GM12878 (cell line): ENCODE measurements at regions not wholly inside any gene's neighbourhood (a gene's known extent, or its start where the extent isn't known, plus 50 kb on each side); places are given as distances from the start of the nearest gene placed in this dataset.

Experiments
- ATAC-seq: fragments of 200-7000 bp; cut with Tn5 transposase; 3 replicates; pipeline ENCODE4 v1.9.1; 2020; ENCODE audit warnings: mild to moderate bottlenecking, moderate library complexity
- BruUV-seq: library from RNA; stranded (reverse); fragments of 400-500 nt; replicated peaks from 2 replicates; lab custom pipeline; 2021; lab: Mats Ljungman, UMichigan
- CTCF ChIA-PET: fragments of 300-600 bp; sonication (Branson Sonifier 250); formaldehyde crosslinking; extraction: SDS; loops from one replicate; lab custom pipeline; 2021; ENCODE audit warnings: inconsistent platforms; lab: Yijun Ruan, JAX
- POLR2A ChIA-PET: fragments of 350-600 bp; formaldehyde crosslinking; extraction: SDS; loops from one replicate; lab custom pipeline; 2021; ENCODE audit warnings: inconsistent platforms; lab: Charles Lee
- RAD21 ChIA-PET: fragments of 300-600 bp; sonication (Branson Sonifier 250); formaldehyde crosslinking; loops from one replicate; lab custom pipeline; 2023; ENCODE audit warnings: antibody characterized with exemption; ENCODE audit not compliant: unreplicated experiment; lab: Charles Lee
- SMC1A ChIA-PET: fragments of 300-600 bp; sonication (Branson Sonifier 250); formaldehyde crosslinking; loops from one replicate; lab custom pipeline; 2023; ENCODE audit not compliant: unreplicated experiment, uncharacterized antibody; lab: Charles Lee
- DNase-seq: peaks from one replicate; pipeline ENCODE4 v3.0.0-alpha.2; 2011; ENCODE audit warnings: low read depth, low spot score
- FAIRE-seq: peaks from 3 replicates; lab custom pipeline; 2011; peaks lifted over from hg19 to GRCh38; lab: Jason Lieb, UNC
- H2AFZ ChIP-seq: 2 replicates; pipeline ENCODE4 v1.6.0; 2011; ENCODE audit warnings: low read depth, low read length, control low read depth; ENCODE audit not compliant: control insufficient read depth
- H3K27ac ChIP-seq: 2 replicates; pipeline ENCODE4 v1.5.1; 2011; ENCODE audit warnings: control low read depth; ENCODE audit not compliant: control insufficient read depth, insufficient read depth
- H3K27me3 ChIP-seq, 2 experiments: replicated peaks in 1 of 2; 2 replicates each; pipeline versions ENCODE4 v1.6.0 to v1.6.1; 2011; ENCODE audit warnings: low read length in 1 of 2; ENCODE audit not compliant: control insufficient read depth in 2 of 2, insufficient read depth in 2 of 2
- H3K36me3 ChIP-seq, 2 experiments: 2 replicates each; pipeline ENCODE4 v1.5.1; 2011; ENCODE audit warnings: low read length in 1 of 2; ENCODE audit not compliant: control insufficient read depth in 2 of 2, insufficient read depth in 2 of 2
- H3K4me1 ChIP-seq: 2 replicates; pipeline ENCODE4 v1.6.1; 2011; ENCODE audit warnings: mild to moderate bottlenecking, low read length, moderate library complexity, mixed read lengths; ENCODE audit not compliant: control insufficient read depth, insufficient read depth
- H3K4me2 ChIP-seq: 2 replicates; pipeline ENCODE4 v1.6.0; 2011; ENCODE audit warnings: control low read depth; ENCODE audit not compliant: control insufficient read depth, insufficient read depth
- H3K4me3 ChIP-seq: fragments of 200-600 bp; sonication (generic); 2 replicates; pipeline ENCODE4 v1.5.1; 2016
- H3K79me2 ChIP-seq: 2 replicates; pipeline ENCODE4 v1.6.0; 2011; ENCODE audit warnings: low read length; ENCODE audit not compliant: control insufficient read depth, insufficient read depth
- H3K9ac ChIP-seq: 2 replicates; pipeline ENCODE4 v1.8.0; 2011; ENCODE audit warnings: low read length, control low read depth, mixed read lengths; ENCODE audit not compliant: control insufficient read depth, insufficient read depth
- H3K9me3 ChIP-seq: replicated peaks from 3 replicates; pipeline ENCODE4 v1.5.1; 2011; ENCODE audit warnings: mild to moderate bottlenecking, low read length; ENCODE audit not compliant: control insufficient read depth, insufficient read depth
- H4K20me1 ChIP-seq: 2 replicates; pipeline ENCODE4 v1.6.0; 2011; ENCODE audit not compliant: control insufficient read depth, insufficient read depth
- ATF2 ChIP-seq: IDR thresholded peaks from 2 replicates; pipeline ENCODE4 v1.6.1; 2012; ENCODE audit warnings: low read length, inconsistent platforms
- BACH1 ChIP-seq: fragments of 450-650 bp; IDR thresholded peaks from 2 replicates; pipeline ENCODE4 v1.6.1; 2017; ENCODE audit warnings: mild to moderate bottlenecking, borderline replicate concordance
- CBX3 ChIP-seq: fragments of 200-600 bp; sonication (generic); IDR thresholded peaks from 2 replicates; pipeline ENCODE4 v1.6.1; 2016; ENCODE audit warnings: low read depth, borderline replicate concordance
- DPF2 ChIP-seq: fragments of 450-650 bp; IDR thresholded peaks from 2 replicates; pipeline ENCODE4 v1.6.1; 2017; ENCODE audit warnings: mild to moderate bottlenecking
- ETV6 ChIP-seq, 2 experiments: fragments of 450-650 bp in 1 of 2; IDR thresholded peaks in 1 of 2; conservative IDR thresholded peaks in 1 of 2; 2 replicates each; pipeline ENCODE4 v1.6.1; 2014; ENCODE audit warnings: antibody characterized with exemption in 1 of 2, borderline replicate concordance in 1 of 2, low read depth in 1 of 2, mild to moderate bottlenecking in 1 of 2, moderate library complexity in 1 of 2
- KAT2A ChIP-seq: conservative IDR thresholded peaks from 2 replicates; pipeline ENCODE4 v1.6.1; 2011; ENCODE audit warnings: low read depth, low read length; ENCODE audit not compliant: control insufficient read depth
- MEF2A ChIP-seq: IDR thresholded peaks from 2 replicates; pipeline ENCODE4 v1.6.1; 2011; ENCODE audit warnings: low read depth, mild to moderate bottlenecking, low read length, moderate library complexity; ENCODE audit not compliant: insufficient read depth
- NFYA ChIP-seq: IDR thresholded peaks from 2 replicates; pipeline ENCODE4 v1.6.1; 2011; ENCODE audit warnings: low read depth, mild to moderate bottlenecking, low read length, improper control_type of control experiment, borderline replicate concordance
- NR2C1 ChIP-seq: fragments of 450-650 bp; IDR thresholded peaks from 2 replicates; pipeline ENCODE4 v1.6.1; 2017; ENCODE audit warnings: antibody characterized with exemption, mild to moderate bottlenecking, moderate library complexity
- NR2C2 ChIP-seq: IDR thresholded peaks from 2 replicates; pipeline ENCODE4 v1.6.1; 2011; ENCODE audit warnings: borderline replicate concordance, low read depth; ENCODE audit not compliant: control insufficient read depth, insufficient read length
- RAD51 ChIP-seq: fragments of 450-650 bp; IDR thresholded peaks from 2 replicates; pipeline ENCODE4 v1.6.1; 2016; ENCODE audit warnings: moderate library complexity, mild to moderate bottlenecking, inconsistent platforms
- SIX5 ChIP-seq: IDR thresholded peaks from 2 replicates; pipeline ENCODE4 v1.6.1; 2011; ENCODE audit warnings: mild to moderate bottlenecking, low read depth, low read length, moderate library complexity; ENCODE audit not compliant: severe bottlenecking
- SMARCA5 ChIP-seq: fragments of 450-650 bp; IDR thresholded peaks from 2 replicates; pipeline ENCODE4 v1.6.1; 2017; ENCODE audit warnings: mild to moderate bottlenecking
- ZSCAN29 ChIP-seq: fragments of 450-650 bp; IDR thresholded peaks from 2 replicates; pipeline ENCODE4 v1.6.1; 2017; ENCODE audit warnings: mild to moderate bottlenecking, moderate library complexity
- WGBS: methylation state at CpG from one replicate; pipeline ENCODE4 v1.1.6; 2016; ENCODE audit warnings: low lambda C conversion rate; ENCODE audit not compliant: insufficient replicate concordance, insufficient coverage; ENCODE audit errors: missing lambda C conversion rate; 5-methylcytosine and 5-hydroxymethylcytosine counted together
- in situ Hi-C: fragments of 300-500 bp; cut with MboI; formaldehyde crosslinking; loops from 9 replicates; pipeline ENCODE4 v1.14.3; 2018; ENCODE audit warnings: mixed read lengths
- intact Hi-C: fragments of 100-400 bp; cut with micrococcal nuclease; formaldehyde crosslinking; loops from one replicate; pipeline ENCODE4 v1.14.2; 2022; ENCODE audit not compliant: unreplicated experiment
- TF ChIP-seq, protein P1 (sequence below): fragments of 450-650 bp; formaldehyde crosslinking; IDR thresholded peaks from 2 replicates; pipeline ENCODE4 v1.5.0; 2022; ENCODE audit warnings: mild to moderate bottlenecking, missing genetic modification characterization
- TF ChIP-seq, protein P2 (sequence below): fragments of 450-650 bp; IDR thresholded peaks from 2 replicates; pipeline ENCODE4 v1.6.1; 2014; ENCODE audit warnings: mild to moderate bottlenecking
- TF ChIP-seq, protein P3 (sequence below): fragments of 150-350 bp; IDR thresholded peaks from 2 replicates; pipeline ENCODE4 v1.6.1; 2016; ENCODE audit warnings: low read depth, low read length

DNA sequence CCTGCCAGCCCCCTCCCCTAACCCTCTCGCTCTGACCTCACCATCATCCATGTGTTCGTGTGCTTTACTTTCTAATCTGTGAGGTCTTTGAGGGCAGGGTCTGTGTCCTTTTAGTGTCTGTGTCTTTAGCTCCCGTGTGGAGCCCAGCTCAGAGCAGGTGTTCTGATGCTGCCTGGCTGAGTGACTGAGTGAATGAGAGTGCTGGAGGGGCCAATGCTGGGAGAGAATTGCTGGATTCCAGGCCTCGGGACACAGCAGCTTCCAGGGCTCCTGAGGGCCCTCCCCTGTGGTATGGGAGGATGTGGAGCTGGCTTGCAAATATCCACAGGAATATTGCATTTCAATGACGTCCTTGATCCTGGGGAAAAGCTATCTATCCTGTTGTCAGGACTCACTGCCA lies 160.6 kb downstream of the ANKRD30B start:
- ATAC-seq = no peak
- RAD21 ChIA-PET = no interaction called here
- Histone ChIP-seq H2AFZ (no peak overlapping the region), H3K36me3 (no peaks in the 10 kb centered on the region), H3K9ac (no peak overlapping the region), H3K27me3 (no peaks in the 10 kb centered on the region), H3K9me3 (no peaks in the 10 kb centered on the region), H3K4me1 (no peaks in the 10 kb centered on the region), H3K4me2 (no peak overlapping the region), H4K20me1 (no peaks in the 10 kb centered on the region), H3K27ac (no peak overlapping the region), H3K79me2 (no peaks in the 10 kb centered on the region), H3K4me3 (no peak overlapping the region)
- 22% methylated on average over 5 of the region's 5 CpGs for WGBS
- no peak for DNase-seq
- in situ Hi-C loops (no loop called here), intact Hi-C loops (no loop called here)
- SMC1A ChIA-PET = no interaction called here
- FAIRE-seq = no peak
- POLR2A ChIA-PET = no interaction called here
- CTCF ChIA-PET = no interaction called here
- BruUV-seq = no TSS peak
- TF ChIP-seq NFYA (no peak), BACH1 (no peak), SIX5 (no peak), DPF2 (no peak), MEF2A (no peak), SMARCA5 (no peak), RAD51 (no peak), CBX3 (no peak), NR2C1 (no peak), ETV6 (conservative IDR thresholded peaks at IDR 0.05 in 1 of 2, IDR thresholded peaks at IDR 0.05 in 1 of 2; ENCODE audit: borderline replicate concordance in 1 of 2, low read depth in 1 of 2) (no peak), KAT2A (no peak), ATF2 (no peak), ZSCAN29 (no peak), NR2C2 (no peak)
- TF ChIP-seq, protein P1, sequence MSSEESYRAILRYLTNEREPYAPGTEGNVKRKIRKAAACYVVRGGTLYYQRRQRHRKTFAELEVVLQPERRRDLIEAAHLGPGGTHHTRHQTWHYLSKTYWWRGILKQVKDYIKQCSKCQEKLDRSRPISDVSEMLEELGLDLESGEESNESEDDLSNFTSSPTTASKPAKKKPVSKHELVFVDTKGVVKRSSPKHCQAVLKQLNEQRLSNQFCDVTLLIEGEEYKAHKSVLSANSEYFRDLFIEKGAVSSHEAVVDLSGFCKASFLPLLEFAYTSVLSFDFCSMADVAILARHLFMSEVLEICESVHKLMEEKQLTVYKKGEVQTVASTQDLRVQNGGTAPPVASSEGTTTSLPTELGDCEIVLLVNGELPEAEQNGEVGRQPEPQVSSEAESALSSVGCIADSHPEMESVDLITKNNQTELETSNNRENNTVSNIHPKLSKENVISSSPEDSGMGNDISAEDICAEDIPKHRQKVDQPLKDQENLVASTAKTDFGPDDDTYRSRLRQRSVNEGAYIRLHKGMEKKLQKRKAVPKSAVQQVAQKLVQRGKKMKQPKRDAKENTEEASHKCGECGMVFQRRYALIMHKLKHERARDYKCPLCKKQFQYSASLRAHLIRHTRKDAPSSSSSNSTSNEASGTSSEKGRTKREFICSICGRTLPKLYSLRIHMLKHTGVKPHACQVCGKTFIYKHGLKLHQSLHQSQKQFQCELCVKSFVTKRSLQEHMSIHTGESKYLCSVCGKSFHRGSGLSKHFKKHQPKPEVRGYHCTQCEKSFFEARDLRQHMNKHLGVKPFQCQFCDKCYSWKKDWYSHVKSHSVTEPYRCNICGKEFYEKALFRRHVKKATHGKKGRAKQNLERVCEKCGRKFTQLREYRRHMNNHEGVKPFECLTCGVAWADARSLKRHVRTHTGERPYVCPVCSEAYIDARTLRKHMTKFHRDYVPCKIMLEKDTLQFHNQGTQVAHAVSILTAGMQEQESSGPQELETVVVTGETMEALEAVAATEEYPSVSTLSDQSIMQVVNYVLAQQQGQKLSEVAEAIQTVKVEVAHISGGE (CRISPR knock-in tag) = no peak
- TF ChIP-seq, protein P2, sequence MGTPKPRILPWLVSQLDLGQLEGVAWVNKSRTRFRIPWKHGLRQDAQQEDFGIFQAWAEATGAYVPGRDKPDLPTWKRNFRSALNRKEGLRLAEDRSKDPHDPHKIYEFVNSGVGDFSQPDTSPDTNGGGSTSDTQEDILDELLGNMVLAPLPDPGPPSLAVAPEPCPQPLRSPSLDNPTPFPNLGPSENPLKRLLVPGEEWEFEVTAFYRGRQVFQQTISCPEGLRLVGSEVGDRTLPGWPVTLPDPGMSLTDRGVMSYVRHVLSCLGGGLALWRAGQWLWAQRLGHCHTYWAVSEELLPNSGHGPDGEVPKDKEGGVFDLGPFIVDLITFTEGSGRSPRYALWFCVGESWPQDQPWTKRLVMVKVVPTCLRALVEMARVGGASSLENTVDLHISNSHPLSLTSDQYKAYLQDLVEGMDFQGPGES = no peak
- TF ChIP-seq, protein P3, sequence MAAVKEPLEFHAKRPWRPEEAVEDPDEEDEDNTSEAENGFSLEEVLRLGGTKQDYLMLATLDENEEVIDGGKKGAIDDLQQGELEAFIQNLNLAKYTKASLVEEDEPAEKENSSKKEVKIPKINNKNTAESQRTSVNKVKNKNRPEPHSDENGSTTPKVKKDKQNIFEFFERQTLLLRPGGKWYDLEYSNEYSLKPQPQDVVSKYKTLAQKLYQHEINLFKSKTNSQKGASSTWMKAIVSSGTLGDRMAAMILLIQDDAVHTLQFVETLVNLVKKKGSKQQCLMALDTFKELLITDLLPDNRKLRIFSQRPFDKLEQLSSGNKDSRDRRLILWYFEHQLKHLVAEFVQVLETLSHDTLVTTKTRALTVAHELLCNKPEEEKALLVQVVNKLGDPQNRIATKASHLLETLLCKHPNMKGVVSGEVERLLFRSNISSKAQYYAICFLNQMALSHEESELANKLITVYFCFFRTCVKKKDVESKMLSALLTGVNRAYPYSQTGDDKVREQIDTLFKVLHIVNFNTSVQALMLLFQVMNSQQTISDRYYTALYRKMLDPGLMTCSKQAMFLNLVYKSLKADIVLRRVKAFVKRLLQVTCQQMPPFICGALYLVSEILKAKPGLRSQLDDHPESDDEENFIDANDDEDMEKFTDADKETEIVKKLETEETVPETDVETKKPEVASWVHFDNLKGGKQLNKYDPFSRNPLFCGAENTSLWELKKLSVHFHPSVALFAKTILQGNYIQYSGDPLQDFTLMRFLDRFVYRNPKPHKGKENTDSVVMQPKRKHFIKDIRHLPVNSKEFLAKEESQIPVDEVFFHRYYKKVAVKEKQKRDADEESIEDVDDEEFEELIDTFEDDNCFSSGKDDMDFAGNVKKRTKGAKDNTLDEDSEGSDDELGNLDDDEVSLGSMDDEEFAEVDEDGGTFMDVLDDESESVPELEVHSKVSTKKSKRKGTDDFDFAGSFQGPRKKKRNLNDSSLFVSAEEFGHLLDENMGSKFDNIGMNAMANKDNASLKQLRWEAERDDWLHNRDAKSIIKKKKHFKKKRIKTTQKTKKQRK = no peak
